Right lobe of liver (tissue), 6 donors: ENCODE measurements at regions not wholly inside any gene's neighbourhood (a gene's known extent, or its start where the extent isn't known, plus 50 kb on each side); places are given as distances from the start of the nearest gene placed in this dataset.

Experiments
- ATAC-seq, 4 donors: fragments of 200-7000 bp; cut with Tn5 transposase; one replicate each; pipeline ENCODE4 v1.9.1; 2020; ENCODE audit warnings: mild to moderate bottlenecking in 4 of 4, moderate library complexity in 4 of 4
- DNase-seq, 3 donors: peaks; one replicate each; pipeline ENCODE4 v3.0.0-alpha.2; 2020
- H3K27ac ChIP-seq, 3 donors: fragments of 200-600 bp; one replicate each; pipeline ENCODE4 v1.8.0; 2022
- H3K27me3 ChIP-seq, 2 donors: fragments of 200-600 bp; one replicate each; pipeline ENCODE4 v1.8.0; 2022
- H3K36me3 ChIP-seq, 4 donors: fragments of 200-600 bp; sonication (generic) in 1 of 4; one replicate each; pipeline versions ENCODE4 v1.5.1 to v1.8.0; 2017 to 2022; ENCODE audit warnings: control low read depth in 1 of 4
- H3K4me1 ChIP-seq, 4 donors: fragments of 200-600 bp; sonication (generic) in 1 of 4; one replicate each; pipeline versions ENCODE4 v1.5.1 to v1.8.0; 2017 to 2022; ENCODE audit warnings: control low read depth in 1 of 4
- H3K4me3 ChIP-seq, 3 donors: fragments of 200-600 bp; one replicate each; pipeline ENCODE4 v1.8.0; 2022
- H3K9me3 ChIP-seq, 4 donors: fragments of 200-600 bp; sonication (generic) in 1 of 4; one replicate each; pipeline versions ENCODE4 v1.5.1 to v1.8.0; 2017 to 2022; ENCODE audit warnings: control low read depth in 1 of 4
- POLR2A ChIP-seq: fragments of 450-650 bp; IDR thresholded peaks from one replicate; pipeline ENCODE4 v1.6.1; 2017; ENCODE audit warnings: antibody characterized with exemption, mild to moderate bottlenecking
- WGBS: methylation state at CpG from one replicate; pipeline ENCODE4 v1.1.6; 2018; ENCODE audit warnings: low coverage, low lambda C conversion rate; ENCODE audit not compliant: insufficient coverage; ENCODE audit errors: missing lambda C conversion rate; 5-methylcytosine and 5-hydroxymethylcytosine counted together
- intact Hi-C, 2 donors: fragments of 100-400 bp; cut with DNase I; formaldehyde crosslinking; loops; one replicate each; pipeline versions ENCODE4 v1.11.2 to v1.14.1; 2022
- TF ChIP-seq, protein P1 (sequence below), 4 donors: fragments of 200-600 bp in 3 of 4; fragments of 450-650 bp in 1 of 4; IDR thresholded peaks; one replicate each; pipeline versions ENCODE4 v1.5.1 to v1.8.0; 2016 to 2022; ENCODE audit warnings: antibody characterized with exemption in 4 of 4, mild to moderate bottlenecking in 2 of 4
- donor health status: DM: no; HTN: yes; CAD: no.
- donor health status: DM: no; HTN: no; CAD: no.
- donor health status: DM: no; HTN: no; CAD: no.
- donor health status: DM: no; HTN: yes; CAD: no.
- donor health status: DM: no; HTN: yes; CAD: no.

DNA sequence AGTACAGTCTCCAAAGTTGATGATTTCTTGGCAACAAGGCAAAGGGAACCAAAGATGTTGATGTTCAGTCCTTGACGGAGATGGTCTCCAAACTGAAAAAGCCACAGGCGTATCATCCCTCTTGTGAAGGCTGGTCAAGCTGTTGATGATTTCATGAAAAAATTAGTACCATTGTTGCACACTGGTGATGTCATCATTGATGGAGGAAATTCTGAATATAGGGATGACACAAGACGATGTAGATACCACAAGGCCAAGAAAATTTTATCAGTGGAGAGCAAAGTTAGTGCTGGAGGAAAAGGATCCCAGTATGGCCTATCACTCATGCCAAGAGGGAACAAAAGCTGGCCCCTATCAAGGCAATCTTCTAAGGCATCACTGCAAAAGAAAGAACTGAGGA, 88.7 kb upstream of the KRR1 start:
- no peak for ATAC-seq

DNA sequence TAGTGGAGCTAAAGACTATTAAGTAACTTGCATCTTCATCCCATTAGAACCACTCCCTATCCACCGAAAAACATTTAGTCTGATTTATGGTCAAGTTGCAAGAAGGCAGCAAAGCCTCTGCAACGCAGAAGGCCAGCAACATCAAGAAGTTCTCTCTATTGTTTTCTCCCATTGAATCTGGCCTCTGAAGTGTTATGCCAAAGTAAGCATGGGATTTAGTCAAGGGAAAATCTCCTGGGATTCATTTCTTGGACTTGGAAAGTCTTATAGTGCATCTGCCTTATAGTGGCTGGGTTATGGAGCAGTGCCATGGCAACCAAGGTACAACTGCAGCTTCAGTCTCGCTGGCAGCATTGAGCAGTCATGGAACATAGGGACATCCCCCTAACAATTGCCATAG, 87.7 kb upstream of the KRR1 start:
- TF ChIP-seq POLR2A = no peak
- TF ChIP-seq, protein P1, sequence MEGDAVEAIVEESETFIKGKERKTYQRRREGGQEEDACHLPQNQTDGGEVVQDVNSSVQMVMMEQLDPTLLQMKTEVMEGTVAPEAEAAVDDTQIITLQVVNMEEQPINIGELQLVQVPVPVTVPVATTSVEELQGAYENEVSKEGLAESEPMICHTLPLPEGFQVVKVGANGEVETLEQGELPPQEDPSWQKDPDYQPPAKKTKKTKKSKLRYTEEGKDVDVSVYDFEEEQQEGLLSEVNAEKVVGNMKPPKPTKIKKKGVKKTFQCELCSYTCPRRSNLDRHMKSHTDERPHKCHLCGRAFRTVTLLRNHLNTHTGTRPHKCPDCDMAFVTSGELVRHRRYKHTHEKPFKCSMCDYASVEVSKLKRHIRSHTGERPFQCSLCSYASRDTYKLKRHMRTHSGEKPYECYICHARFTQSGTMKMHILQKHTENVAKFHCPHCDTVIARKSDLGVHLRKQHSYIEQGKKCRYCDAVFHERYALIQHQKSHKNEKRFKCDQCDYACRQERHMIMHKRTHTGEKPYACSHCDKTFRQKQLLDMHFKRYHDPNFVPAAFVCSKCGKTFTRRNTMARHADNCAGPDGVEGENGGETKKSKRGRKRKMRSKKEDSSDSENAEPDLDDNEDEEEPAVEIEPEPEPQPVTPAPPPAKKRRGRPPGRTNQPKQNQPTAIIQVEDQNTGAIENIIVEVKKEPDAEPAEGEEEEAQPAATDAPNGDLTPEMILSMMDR (IDR thresholded peaks at IDR 0.05) = no peak
- H3K4me3 ChIP-seq = no peak overlapping the region
- intact Hi-C loops = no loop called here
- no peaks in the 10 kb centered on the region for H3K27me3 ChIP-seq
- DNase-seq (no peak), ATAC-seq (no peak)
- H3K9me3 ChIP-seq = no peaks in the 10 kb centered on the region
- no peaks in the 10 kb centered on the region for H3K4me1 ChIP-seq
- H3K27ac ChIP-seq = no peak overlapping the region
- WGBS = 92% methylated on average over 3 of the region's 3 CpGs
- no peaks in the 10 kb centered on the region for H3K36me3 ChIP-seq

More for the DNA sequence above, 88.7 kb upstream of the KRR1 start:
- Histone ChIP-seq H3K27me3 (no peaks in the 10 kb centered on the region), H3K9me3 (no peaks in the 10 kb centered on the region), H3K27ac (no peak overlapping the region), H3K36me3 (no peaks in the 10 kb centered on the region), H3K4me1 (no peaks in the 10 kb centered on the region), H3K4me3 (no peak overlapping the region)
- DNase-seq = no peak
- 94% methylated on average over 3 of the region's 3 CpGs for WGBS
- intact Hi-C loops = no loop called here
- TF ChIP-seq, protein P1 (IDR thresholded peaks at IDR 0.05) = no peak
- TF ChIP-seq POLR2A = no peak

DNA sequence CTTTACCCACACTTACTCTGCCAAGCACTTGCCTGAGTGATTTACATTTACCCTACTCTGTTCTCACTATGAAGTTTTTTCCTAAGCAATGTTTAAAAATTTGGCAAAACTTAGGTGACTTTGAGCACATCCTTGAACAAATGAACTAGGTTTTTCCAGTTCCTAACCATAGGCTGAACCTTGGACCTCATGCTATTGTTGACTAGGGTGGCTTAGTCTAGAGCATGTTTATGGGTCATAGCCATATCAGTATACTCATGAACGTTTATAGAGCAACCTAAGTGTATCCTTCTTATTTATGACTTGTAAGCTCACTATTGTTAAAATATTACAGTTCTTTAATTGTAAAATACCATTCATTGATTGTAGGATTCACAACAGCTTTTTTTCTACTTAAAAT, 85.0 kb upstream of the KRR1 start:
- Histone ChIP-seq H3K4me3 (no peak overlapping the region), H3K4me1 (no peaks in the 10 kb centered on the region), H3K27me3 (no peaks in the 10 kb centered on the region), H3K27ac (no peak overlapping the region), H3K9me3 (no peaks in the 10 kb centered on the region), H3K36me3 (no peaks in the 10 kb centered on the region)
- whole genome bisulfite sequencing = 14% methylated on average over 1 of the region's 1 CpG
- TF ChIP-seq, protein P1 (IDR thresholded peaks at IDR 0.05) = no peak
- TF ChIP-seq POLR2A = no peak
- ATAC-seq (no peak), DNase-seq (no peak)
- intact Hi-C loops = no loop called here

DNA sequence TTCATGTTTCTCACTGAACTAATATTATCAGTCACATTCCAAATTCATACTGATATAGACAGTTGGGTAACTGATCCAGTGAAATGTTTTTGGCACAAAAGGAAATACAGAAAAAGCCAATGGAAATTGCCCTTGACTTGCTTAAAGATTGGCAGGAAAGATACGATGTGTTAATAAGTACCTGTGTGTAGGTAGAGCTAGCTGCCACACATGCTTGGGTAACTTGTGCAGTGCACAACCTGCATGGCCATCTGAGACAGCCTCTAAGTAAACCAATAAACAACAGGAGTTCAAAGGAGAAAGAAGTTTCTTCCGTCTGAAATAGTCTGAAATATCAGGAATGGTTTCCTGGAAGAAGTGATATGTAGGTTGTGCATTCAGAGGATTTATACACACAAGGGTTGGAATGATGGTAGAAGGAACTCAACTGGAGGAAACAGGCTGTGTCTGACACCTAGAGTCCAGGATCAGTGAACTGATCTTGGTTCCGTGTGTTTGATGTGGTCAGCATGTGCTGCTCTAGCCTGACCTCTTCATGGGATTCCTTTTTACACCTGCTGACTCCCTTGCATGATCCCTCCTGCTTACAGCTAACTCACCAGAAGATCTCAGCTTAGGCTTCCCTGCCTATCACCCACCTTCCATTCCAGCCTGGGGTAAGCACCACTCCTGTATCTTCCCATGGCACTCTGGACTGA, 81.4 kb upstream of the KRR1 start:
- no peak overlapping the region for H3K4me3 ChIP-seq
- no peaks in the 10 kb centered on the region for H3K9me3 ChIP-seq
- no peak overlapping the region for H3K27ac ChIP-seq
- H3K36me3 ChIP-seq = no peaks in the 10 kb centered on the region
- intact Hi-C loops = no loop called here
- no peak for DNase-seq
- peaks cover 0 to 5% (median 0%) of the 10 kb centered on the region in 4 donors for H3K4me1 ChIP-seq
- no peaks in the 10 kb centered on the region for H3K27me3 ChIP-seq
- WGBS = 71% methylated on average over 2 of the region's 3 CpGs
- no peak for ATAC-seq
- no peak for TF ChIP-seq POLR2A
- TF ChIP-seq, protein P1 (IDR thresholded peaks at IDR 0.05) = no peak

DNA sequence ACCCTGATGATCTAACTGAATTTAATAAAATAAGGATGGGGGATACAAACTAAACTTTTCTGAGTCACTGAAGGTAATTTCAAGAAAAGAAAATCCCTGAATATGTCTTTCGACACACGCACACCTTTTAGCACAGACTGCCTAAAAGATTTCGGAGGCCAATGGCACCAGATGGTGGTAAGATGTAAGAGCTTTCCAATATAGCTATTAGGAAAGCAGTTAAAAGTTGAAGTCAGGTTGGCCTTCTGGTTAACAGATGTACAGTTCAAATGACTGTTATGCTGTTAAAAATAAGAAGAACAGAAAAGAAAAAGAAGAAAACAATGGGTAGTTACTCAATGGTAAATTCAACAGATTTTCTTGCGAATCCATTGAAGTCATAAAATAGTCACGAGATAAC, 80.7 kb upstream of the KRR1 start:
- Histone ChIP-seq H3K4me3 (no peak overlapping the region), H3K4me1 (peaks cover 0 to 5% (median 0%) of the 10 kb centered on the region in 4 donors), H3K27me3 (no peaks in the 10 kb centered on the region), H3K9me3 (no peaks in the 10 kb centered on the region), H3K36me3 (no peaks in the 10 kb centered on the region), H3K27ac (no peak overlapping the region)
- TF ChIP-seq, protein P1 (IDR thresholded peaks at IDR 0.05) = no peak
- no peak for TF ChIP-seq POLR2A
- intact Hi-C loops = no loop called here
- DNase-seq = no peak
- WGBS = 95% methylated on average over 5 of the region's 5 CpGs
- no peak for ATAC-seq
